22Rv1 (cell line): ENCODE measurements at regions not wholly inside any gene's neighbourhood (a gene's known extent, or its start where the extent isn't known, plus 50 kb on each side); places are given as distances from the start of the nearest gene placed in this dataset.
"Not testable (repeated sequence)": the region's sequence is repeated elsewhere in the genome, so short reads cannot be mapped to it uniquely, and the experiment has no call there.

Source experiments
- ZFX ChIP-seq: fragments of 450-650 bp; IDR thresholded peaks from 2 replicates; pipeline ENCODE4 v1.6.1; 2017; ENCODE audit warnings: antibody characterized with exemption, borderline replicate concordance
- TF ChIP-seq, protein P1 (sequence below): fragments of 450-650 bp; IDR thresholded peaks from 2 replicates; pipeline ENCODE4 v1.5.1; 2017; ENCODE audit warnings: mild to moderate bottlenecking

DNA sequence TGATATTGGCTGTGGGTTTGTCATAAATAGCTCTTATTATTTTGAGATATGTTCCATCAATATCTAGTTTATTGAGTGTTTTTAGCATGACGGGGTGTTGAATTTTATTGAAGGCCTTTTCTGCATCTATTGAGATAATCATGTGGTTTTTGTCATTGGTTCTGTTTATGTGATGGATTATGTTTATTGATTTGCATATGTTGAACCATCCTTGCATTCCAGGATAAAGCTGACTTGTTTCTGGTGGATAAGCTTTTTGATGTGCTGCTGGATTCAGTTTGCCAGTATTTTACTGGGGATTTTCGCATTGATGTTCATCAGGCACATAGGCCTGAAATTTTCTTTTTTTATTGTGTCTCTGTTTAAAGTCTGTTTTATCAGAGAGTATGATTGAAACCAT, 151.1 kb upstream of the CREB1 start:
- TF ChIP-seq, protein P1, sequence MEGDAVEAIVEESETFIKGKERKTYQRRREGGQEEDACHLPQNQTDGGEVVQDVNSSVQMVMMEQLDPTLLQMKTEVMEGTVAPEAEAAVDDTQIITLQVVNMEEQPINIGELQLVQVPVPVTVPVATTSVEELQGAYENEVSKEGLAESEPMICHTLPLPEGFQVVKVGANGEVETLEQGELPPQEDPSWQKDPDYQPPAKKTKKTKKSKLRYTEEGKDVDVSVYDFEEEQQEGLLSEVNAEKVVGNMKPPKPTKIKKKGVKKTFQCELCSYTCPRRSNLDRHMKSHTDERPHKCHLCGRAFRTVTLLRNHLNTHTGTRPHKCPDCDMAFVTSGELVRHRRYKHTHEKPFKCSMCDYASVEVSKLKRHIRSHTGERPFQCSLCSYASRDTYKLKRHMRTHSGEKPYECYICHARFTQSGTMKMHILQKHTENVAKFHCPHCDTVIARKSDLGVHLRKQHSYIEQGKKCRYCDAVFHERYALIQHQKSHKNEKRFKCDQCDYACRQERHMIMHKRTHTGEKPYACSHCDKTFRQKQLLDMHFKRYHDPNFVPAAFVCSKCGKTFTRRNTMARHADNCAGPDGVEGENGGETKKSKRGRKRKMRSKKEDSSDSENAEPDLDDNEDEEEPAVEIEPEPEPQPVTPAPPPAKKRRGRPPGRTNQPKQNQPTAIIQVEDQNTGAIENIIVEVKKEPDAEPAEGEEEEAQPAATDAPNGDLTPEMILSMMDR: not testable (repeated sequence)
- not testable (repeated sequence) for TF ChIP-seq ZFX
